WI38 (cell line): ENCODE measurements at regions not wholly inside any gene's neighbourhood (a gene's known extent, or its start where the extent isn't known, plus 50 kb on each side); places are given as distances from the start of the nearest gene placed in this dataset.

Experiments
- H3K4me3 ChIP-seq: 2 replicates; pipeline ENCODE4 v1.5.1; 2011; ENCODE audit warnings: low read depth, mild to moderate bottlenecking, control low read depth, low read length
- CTCF ChIP-seq: IDR thresholded peaks from 2 replicates; pipeline ENCODE4 v1.5.1; 2012; ENCODE audit warnings: low read depth, mild to moderate bottlenecking, control low read depth, low read length

GRCh38 chr13:48859272-48860105 lies 116.2 kb upstream of the FNDC3A start:
- no peak overlapping the region for H3K4me3 ChIP-seq
- TF ChIP-seq CTCF: no peak

GRCh38 chr13:48860364-48860763 lies 115.3 kb upstream of the FNDC3A start:
- TF ChIP-seq CTCF: no peak
- H3K4me3 ChIP-seq: no peak overlapping the region

GRCh38 chr13:48862572-48862971 lies 113.1 kb upstream of the FNDC3A start:
- no peak overlapping the region for H3K4me3 ChIP-seq
- TF ChIP-seq CTCF: no peak

- no peak overlapping the region for H3K4me3 ChIP-seq
- no peak for TF ChIP-seq CTCF
Measured at GRCh38 chr13:48864100-48864499, 111.6 kb upstream of the FNDC3A start.

GRCh38 chr13:48866249-48866648 lies 109.5 kb upstream of the FNDC3A start:
- TF ChIP-seq CTCF: no peak
- H3K4me3 ChIP-seq: no peak overlapping the region

- TF ChIP-seq CTCF: no peak
- H3K4me3 ChIP-seq: no peak overlapping the region
Measured at GRCh38 chr13:48873081-48873480, 102.6 kb upstream of the FNDC3A start.

GRCh38 chr13:48873587-48873986 lies 102.1 kb upstream of the FNDC3A start:
- H3K4me3 ChIP-seq: no peak overlapping the region
- TF ChIP-seq CTCF: no peak
